Stimulated activated memory B cell treated with anti-CD40 and anti-IgM and Interleukin-4, amounts not matched to agents 10 μg/mL and 1 μg/mL and 100 μg/mL, for 72 hours (primary cell): ENCODE measurements at regions not wholly inside any gene's neighbourhood (a gene's known extent, or its start where the extent isn't known, plus 50 kb on each side); places are given as distances from the start of the nearest gene placed in this dataset.
"Not testable (repeated sequence)": the region's sequence is repeated elsewhere in the genome, so short reads cannot be mapped to it uniquely, and the experiment has no call there.

ENCODE experiments used
- ATAC-seq: fragments of 150-1000 bp; cut with Tn5 transposase; 2 replicates; pipeline ENCODE4 v1.10.0; 2021
- H3K27ac Mint-ChIP-seq: one replicate; pipeline ENCODE4 v1.8.0; 2022; ENCODE audit warnings: mild to moderate bottlenecking, mixed read lengths
- H3K27me3 Mint-ChIP-seq: one replicate; pipeline ENCODE4 v1.8.0; 2022; ENCODE audit warnings: mixed read lengths
- H3K36me3 Mint-ChIP-seq: one replicate; pipeline ENCODE4 v1.8.0; 2022; ENCODE audit warnings: mixed read lengths
- H3K4me1 Mint-ChIP-seq: one replicate; pipeline ENCODE4 v1.8.0; 2022; ENCODE audit warnings: mixed read lengths
- H3K4me3 Mint-ChIP-seq: one replicate; pipeline ENCODE4 v1.8.0; 2022; ENCODE audit warnings: mild to moderate bottlenecking, moderate library complexity, mixed read lengths
- H3K9me3 Mint-ChIP-seq: one replicate; pipeline ENCODE4 v1.8.0; 2022; ENCODE audit warnings: mixed read lengths

GRCh38 chr1:213704941-213705340 is 282.8 kb upstream of the PROX1 start:
- Mint-ChIP-seq H3K27ac (no peak overlapping the region), H3K36me3 (no peaks in the 10 kb centered on the region), H3K27me3 (no peaks in the 10 kb centered on the region), H3K4me1 (no peaks in the 10 kb centered on the region), H3K9me3 (peaks cover 12% of the 10 kb centered on the region), H3K4me3 (no peak overlapping the region)
- ATAC-seq, result no peak

- H3K27ac Mint-ChIP-seq, H3K9me3 Mint-ChIP-seq, H3K36me3 Mint-ChIP-seq, ATAC-seq, H3K4me3 Mint-ChIP-seq, H3K4me1 Mint-ChIP-seq: not testable (repeated sequence)
- peaks cover 14% of the 10 kb centered on the region for H3K27me3 Mint-ChIP-seq
These were observed 275.8 kb upstream of the PROX1 start for GRCh38 chr1:213711833-213712490.

- no peaks in the 10 kb centered on the region for H3K4me1 Mint-ChIP-seq
- no peak for ATAC-seq
These were observed 273.1 kb upstream of the PROX1 start for GRCh38 chr1:213714645-213715044.

GRCh38 chr1:213715182-213715581 is 272.6 kb upstream of the PROX1 start:
- Mint-ChIP-seq H3K27me3 (peaks cover 14% of the 10 kb centered on the region), H3K9me3 (peaks cover 10% of the 10 kb centered on the region), H3K4me1 (no peaks in the 10 kb centered on the region), H3K36me3 (no peaks in the 10 kb centered on the region), H3K4me3 (no peak overlapping the region), H3K27ac (no peak overlapping the region)
- no peak for ATAC-seq

More at GRCh38 chr1:213714645-213715044, 273.1 kb upstream of the PROX1 start:
- Mint-ChIP-seq H3K36me3 (no peaks in the 10 kb centered on the region), H3K27ac (no peak overlapping the region), H3K9me3 (peaks cover 7% of the 10 kb centered on the region), H3K4me3 (no peak overlapping the region), H3K27me3 (peaks cover 14% of the 10 kb centered on the region)

- peaks cover 8% of the 10 kb centered on the region for H3K27me3 Mint-ChIP-seq
- H3K36me3 Mint-ChIP-seq, result no peaks in the 10 kb centered on the region
- H3K9me3 Mint-ChIP-seq, result peaks cover 11% of the 10 kb centered on the region
- no peaks in the 10 kb centered on the region for H3K4me1 Mint-ChIP-seq
- no peak overlapping the region for H3K4me3 Mint-ChIP-seq
- ATAC-seq, result no peak
- no peak overlapping the region for H3K27ac Mint-ChIP-seq
These were observed 268.3 kb upstream of the PROX1 start for GRCh38 chr1:213719462-213719861.

- no peak for ATAC-seq
- Mint-ChIP-seq H3K27me3 (peaks cover 2% of the 10 kb centered on the region), H3K27ac (no peak overlapping the region), H3K36me3 (no peaks in the 10 kb centered on the region), H3K4me3 (no peak overlapping the region), H3K9me3 (peaks cover 11% of the 10 kb centered on the region), H3K4me1 (no peaks in the 10 kb centered on the region)
These were observed 267.7 kb upstream of the PROX1 start for GRCh38 chr1:213720032-213720431.

GRCh38 chr1:213723187-213723586 is 264.6 kb upstream of the PROX1 start:
- H3K4me1 Mint-ChIP-seq, result no peaks in the 10 kb centered on the region
- no peak for ATAC-seq
- H3K36me3 Mint-ChIP-seq, result no peaks in the 10 kb centered on the region
- H3K9me3 Mint-ChIP-seq, result peaks cover 15% of the 10 kb centered on the region
- no peak overlapping the region for H3K4me3 Mint-ChIP-seq
- H3K27ac Mint-ChIP-seq, result no peak overlapping the region
- H3K27me3 Mint-ChIP-seq, result peaks cover 6% of the 10 kb centered on the region

GRCh38 chr1:213724640-213725536 is 262.9 kb upstream of the PROX1 start:
- H3K27ac Mint-ChIP-seq, result no peak overlapping the region
- peaks cover 6% of the 10 kb centered on the region for H3K27me3 Mint-ChIP-seq
- ATAC-seq, result no peak
- H3K9me3 Mint-ChIP-seq, result peaks cover 13% of the 10 kb centered on the region
- no peaks in the 10 kb centered on the region for H3K36me3 Mint-ChIP-seq
- H3K4me3 Mint-ChIP-seq, result no peak overlapping the region
- H3K4me1 Mint-ChIP-seq, result no peaks in the 10 kb centered on the region

- Mint-ChIP-seq H3K36me3 (no peaks in the 10 kb centered on the region), H3K9me3 (peaks cover 11% of the 10 kb centered on the region), H3K27ac (no peak overlapping the region), H3K4me3 (no peak overlapping the region), H3K27me3 (peaks cover 6% of the 10 kb centered on the region), H3K4me1 (no peaks in the 10 kb centered on the region)
- no peak for ATAC-seq
These were observed 259.8 kb upstream of the PROX1 start for GRCh38 chr1:213727853-213728592.

GRCh38 chr1:213728593-213729536 is 258.9 kb upstream of the PROX1 start:
- no peaks in the 10 kb centered on the region for H3K4me1 Mint-ChIP-seq
- ATAC-seq, result no peak
- H3K36me3 Mint-ChIP-seq, result no peaks in the 10 kb centered on the region
- H3K4me3 Mint-ChIP-seq, result no peak overlapping the region
- peaks cover 6% of the 10 kb centered on the region for H3K27me3 Mint-ChIP-seq
- H3K9me3 Mint-ChIP-seq, result peaks cover 11% of the 10 kb centered on the region
- H3K27ac Mint-ChIP-seq, result no peak overlapping the region

- Mint-ChIP-seq H3K4me3 (no peak overlapping the region), H3K4me1 (no peaks in the 10 kb centered on the region), H3K9me3 (peaks cover 7% of the 10 kb centered on the region), H3K27ac (no peak overlapping the region), H3K27me3 (no peaks in the 10 kb centered on the region), H3K36me3 (no peaks in the 10 kb centered on the region)
- ATAC-seq, result no peak
These were observed 254.1 kb upstream of the PROX1 start for GRCh38 chr1:213733705-213734104.

GRCh38 chr1:213737398-213738035 is 250.3 kb upstream of the PROX1 start:
- H3K27me3 Mint-ChIP-seq, result no peaks in the 10 kb centered on the region
- no peak overlapping the region for H3K27ac Mint-ChIP-seq
- no peaks in the 10 kb centered on the region for H3K4me1 Mint-ChIP-seq
- no peaks in the 10 kb centered on the region for H3K36me3 Mint-ChIP-seq
- no peak for ATAC-seq
- H3K4me3 Mint-ChIP-seq, result no peak overlapping the region
- no peaks in the 10 kb centered on the region for H3K9me3 Mint-ChIP-seq

GRCh38 chr1:213738658-213739057 is 249.1 kb upstream of the PROX1 start:
- Mint-ChIP-seq H3K9me3 (peaks cover 4% of the 10 kb centered on the region), H3K4me3 (no peak overlapping the region), H3K36me3 (no peaks in the 10 kb centered on the region), H3K27ac (no peak overlapping the region), H3K4me1 (no peaks in the 10 kb centered on the region), H3K27me3 (no peaks in the 10 kb centered on the region)
- ATAC-seq, result no peak

- no peaks in the 10 kb centered on the region for H3K27me3 Mint-ChIP-seq
- no peak for ATAC-seq
- H3K4me1 Mint-ChIP-seq, result no peaks in the 10 kb centered on the region
- H3K9me3 Mint-ChIP-seq, result peaks cover 4% of the 10 kb centered on the region
- no peak overlapping the region for H3K27ac Mint-ChIP-seq
- H3K36me3 Mint-ChIP-seq, result no peaks in the 10 kb centered on the region
- no peak overlapping the region for H3K4me3 Mint-ChIP-seq
These were observed 244.8 kb upstream of the PROX1 start for GRCh38 chr1:213742992-213743391.
